BJ (cell line): ENCODE measurements at regions not wholly inside any gene's neighbourhood (a gene's known extent, or its start where the extent isn't known, plus 50 kb on each side); places are given as distances from the start of the nearest gene placed in this dataset.

Experiments used
- CTCF ChIA-PET: fragments of 350-600 bp; formaldehyde crosslinking; extraction: SDS; loops from one replicate; lab custom pipeline; 2021; ENCODE audit warnings: antibody characterized with exemption, inconsistent platforms; lab: Yijun Ruan, JAX
- POLR2A ChIA-PET: fragments of 300-600 bp; sonication (Branson Sonifier 250); formaldehyde crosslinking; extraction: SDS; loops from one replicate; lab custom pipeline; 2021; ENCODE audit warnings: antibody characterized with exemption; lab: Charles Lee
- DNase-seq: peaks from one replicate; pipeline ENCODE4 v3.0.0-alpha.2; 2011; ENCODE audit warnings: low read depth
- H3K27me3 ChIP-seq: 2 replicates; pipeline ENCODE4 v1.6.0; 2011; ENCODE audit warnings: low read length; ENCODE audit not compliant: control insufficient read depth, insufficient read depth
- H3K36me3 ChIP-seq: 2 replicates; pipeline ENCODE4 v1.5.1; 2011; ENCODE audit warnings: low read length; ENCODE audit not compliant: control insufficient read depth, insufficient read depth
- H3K4me3 ChIP-seq: 2 replicates; pipeline ENCODE4 v1.5.1; 2011; ENCODE audit warnings: low read depth, mild to moderate bottlenecking, control low read depth, low read length
- CTCF ChIP-seq: IDR thresholded peaks from 2 replicates; pipeline ENCODE4 v1.5.1; 2011; ENCODE audit warnings: low read depth, mild to moderate bottlenecking, control low read depth, inconsistent platforms, low read length, moderate library complexity; ENCODE audit not compliant: insufficient read depth

GRCh38 chr7:67438913-67439505, 442.4 kb downstream of the TYW1 start:
- CTCF ChIA-PET, result no interaction called here
- Histone ChIP-seq H3K36me3 (no peaks in the 10 kb centered on the region), H3K4me3 (no peak overlapping the region), H3K27me3 (no peaks in the 10 kb centered on the region)
- POLR2A ChIA-PET, result no interaction called here
- TF ChIP-seq CTCF, result no peak
- no peak for DNase-seq

GRCh38 chr7:67440321-67440720, 443.7 kb downstream of the TYW1 start:
- no peak overlapping the region for H3K4me3 ChIP-seq
- no peak for DNase-seq
- no peaks in the 10 kb centered on the region for H3K27me3 ChIP-seq
- POLR2A ChIA-PET, result no interaction called here
- no peaks in the 10 kb centered on the region for H3K36me3 ChIP-seq
- CTCF ChIA-PET, result no interaction called here
- TF ChIP-seq CTCF, result no peak

GRCh38 chr7:67445728-67446127, 449.1 kb downstream of the TYW1 start:
- H3K36me3 ChIP-seq, result no peaks in the 10 kb centered on the region
- H3K27me3 ChIP-seq, result no peaks in the 10 kb centered on the region
- no peak for TF ChIP-seq CTCF
- CTCF ChIA-PET, result no interaction called here
- H3K4me3 ChIP-seq, result no peak overlapping the region
- DNase-seq, result no peak
- POLR2A ChIA-PET, result no interaction called here

- Histone ChIP-seq H3K4me3 (no peak overlapping the region), H3K27me3 (no peaks in the 10 kb centered on the region), H3K36me3 (no peaks in the 10 kb centered on the region)
- TF ChIP-seq CTCF, result no peak
- ChIA-PET CTCF (interaction anchor here (0.6 to 1.0 kb wide), 2 partner anchors 58 to 1528 kb away, joined by 3 read pairs; no protein-coding TSS in a partner anchor), POLR2A (no interaction called here)
- DNase-seq, result no peak
Measured at GRCh38 chr7:67447297-67447696, 450.7 kb downstream of the TYW1 start.

- DNase-seq, result no peak
- TF ChIP-seq CTCF, result no peak
- CTCF ChIA-PET, result no interaction called here
- H3K4me3 ChIP-seq, result no peak overlapping the region
- POLR2A ChIA-PET, result no interaction called here
- no peaks in the 10 kb centered on the region for H3K27me3 ChIP-seq
- no peaks in the 10 kb centered on the region for H3K36me3 ChIP-seq
Measured at GRCh38 chr7:67448271-67448670, 451.6 kb downstream of the TYW1 start.
